ENCODE measurements at regions not wholly inside any gene's neighbourhood (a gene's known extent, or its start where the extent isn't known, plus 50 kb on each side); places are given as distances from the start of the nearest gene placed in this dataset.

GRCh38 chr7:81515009-81515408, 254.8 kb downstream of the HGF start:
- DNase-seq = no peak
- no peak overlapping the region for H3K27ac Mint-ChIP-seq
- intact Hi-C loops (cut with DNase I, micrococcal nuclease) = no loop called here
- H3K9me3 Mint-ChIP-seq (ENCODE audit: low read depth) = no peaks in the 10 kb centered on the region
- H3K4me3 Mint-ChIP-seq = no peak overlapping the region
- H3K4me1 Mint-ChIP-seq = no peaks in the 10 kb centered on the region
- no peak for ATAC-seq
- H3K27me3 Mint-ChIP-seq = no peaks in the 10 kb centered on the region
- no peaks in the 10 kb centered on the region for H3K36me3 Mint-ChIP-seq (ENCODE audit: low read depth)
- ChIA-PET CTCF (no interaction called here), POLR2A (no interaction called here)

- ChIA-PET POLR2A (no interaction called here), CTCF (no interaction called here)
- intact Hi-C loops (cut with DNase I, micrococcal nuclease) = no loop called here
- Mint-ChIP-seq H3K4me3 (no peak overlapping the region), H3K36me3 (ENCODE audit: low read depth) (no peaks in the 10 kb centered on the region), H3K27me3 (no peaks in the 10 kb centered on the region), H3K9me3 (ENCODE audit: low read depth) (no peaks in the 10 kb centered on the region), H3K27ac (no peak overlapping the region), H3K4me1 (no peaks in the 10 kb centered on the region)
- DNase-seq = no peak
- ATAC-seq = no peak
Measured at GRCh38 chr7:81514546-81514945, 255.3 kb downstream of the HGF start.

DNA sequence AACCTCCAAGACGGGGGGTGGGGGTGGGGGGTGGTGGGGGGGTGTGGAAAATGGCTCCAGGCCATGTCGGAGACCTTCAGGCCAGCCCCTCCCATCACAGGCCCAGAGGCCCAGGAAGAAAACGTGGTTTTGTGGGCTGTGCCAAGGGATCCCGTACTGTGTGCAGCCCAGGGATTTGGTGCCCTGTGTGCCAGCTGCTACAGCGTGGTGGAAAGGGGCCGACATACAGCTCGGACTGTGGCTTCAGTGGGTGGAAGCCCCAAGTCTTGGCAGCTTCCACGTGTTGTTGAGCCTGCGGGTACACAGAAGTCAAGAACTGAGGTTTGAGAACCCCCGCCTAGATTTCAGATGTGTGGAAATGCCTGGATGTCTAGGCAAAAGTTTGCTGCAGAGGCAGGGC, 259.7 kb downstream of the HGF start:
- Mint-ChIP-seq H3K9me3 (ENCODE audit: low read depth) (no peaks in the 10 kb centered on the region), H3K4me1 (no peaks in the 10 kb centered on the region)

DNA sequence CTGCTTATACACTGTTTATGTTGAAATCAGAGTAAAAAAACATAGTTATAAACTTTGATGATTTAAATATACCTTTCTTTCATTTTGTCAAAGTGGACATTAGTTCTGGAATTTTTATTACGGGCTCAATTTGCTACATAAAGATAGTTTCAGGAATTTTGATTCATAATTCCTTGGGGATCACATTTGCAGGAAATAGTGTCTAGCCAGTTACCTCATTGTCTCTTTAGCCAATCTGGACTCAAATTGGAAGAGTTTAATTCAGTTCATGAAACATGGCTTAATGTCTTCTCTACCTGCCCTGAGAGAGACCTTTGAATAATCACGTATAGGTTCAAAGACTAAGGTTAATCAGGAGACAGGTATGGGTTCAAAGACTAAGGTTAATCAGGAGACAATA, 262.6 kb downstream of the HGF start:
- no peak overlapping the region for H3K27ac Mint-ChIP-seq
- H3K27me3 Mint-ChIP-seq = no peaks in the 10 kb centered on the region
- intact Hi-C loops (cut with DNase I, micrococcal nuclease) = no loop called here
- no peak overlapping the region for H3K4me3 Mint-ChIP-seq
- no peaks in the 10 kb centered on the region for H3K4me1 Mint-ChIP-seq
- no peaks in the 10 kb centered on the region for H3K36me3 Mint-ChIP-seq (ENCODE audit: low read depth)
- ChIA-PET POLR2A (no interaction called here), CTCF (interaction anchor here (0.6 kb wide), 1 partner anchor 14 kb away, joined by 4 read pairs; no protein-coding TSS in a partner anchor)
- no peak for DNase-seq
- no peak for ATAC-seq
- H3K9me3 Mint-ChIP-seq (ENCODE audit: low read depth) = no peaks in the 10 kb centered on the region

More for the DNA sequence above, 259.7 kb downstream of the HGF start:
- ATAC-seq (no peak), DNase-seq (no peak)
- intact Hi-C loops (cut with DNase I, micrococcal nuclease) = no loop called here
- POLR2A ChIA-PET = no interaction called here
- no peak overlapping the region for H3K27ac Mint-ChIP-seq
- H3K36me3 Mint-ChIP-seq (ENCODE audit: low read depth) = no peaks in the 10 kb centered on the region
- no peak overlapping the region for H3K4me3 Mint-ChIP-seq
- CTCF ChIA-PET = no interaction called here
- no peaks in the 10 kb centered on the region for H3K27me3 Mint-ChIP-seq

DNA sequence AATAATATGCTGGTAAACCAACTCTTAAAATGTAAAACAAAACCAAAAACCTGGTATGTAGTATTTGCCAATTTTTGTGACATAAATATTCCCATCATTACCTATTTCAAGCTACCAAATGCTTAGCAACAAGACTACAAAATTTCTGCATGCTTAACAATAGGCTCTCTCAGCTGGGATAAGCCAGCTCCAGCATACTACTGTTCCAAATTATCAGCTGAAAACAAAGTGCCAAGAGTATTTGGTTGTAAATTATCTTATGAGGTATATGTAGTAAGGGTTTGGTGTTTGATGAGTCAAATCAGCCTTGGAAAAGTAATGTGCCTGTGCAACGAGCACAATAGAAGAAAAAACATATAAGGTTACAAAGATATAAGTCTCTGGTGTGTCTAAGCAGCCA, 263.2 kb downstream of the HGF start:
- CTCF ChIA-PET = no interaction called here
- H3K9me3 Mint-ChIP-seq (ENCODE audit: low read depth) = no peaks in the 10 kb centered on the region
- DNase-seq (no peak), ATAC-seq (no peak)
- no peaks in the 10 kb centered on the region for H3K27me3 Mint-ChIP-seq
- no peaks in the 10 kb centered on the region for H3K4me1 Mint-ChIP-seq
- H3K4me3 Mint-ChIP-seq = no peak overlapping the region
- POLR2A ChIA-PET = no interaction called here
- no peak overlapping the region for H3K27ac Mint-ChIP-seq
- intact Hi-C loops (cut with DNase I, micrococcal nuclease) = no loop called here
- no peaks in the 10 kb centered on the region for H3K36me3 Mint-ChIP-seq (ENCODE audit: low read depth)

DNA sequence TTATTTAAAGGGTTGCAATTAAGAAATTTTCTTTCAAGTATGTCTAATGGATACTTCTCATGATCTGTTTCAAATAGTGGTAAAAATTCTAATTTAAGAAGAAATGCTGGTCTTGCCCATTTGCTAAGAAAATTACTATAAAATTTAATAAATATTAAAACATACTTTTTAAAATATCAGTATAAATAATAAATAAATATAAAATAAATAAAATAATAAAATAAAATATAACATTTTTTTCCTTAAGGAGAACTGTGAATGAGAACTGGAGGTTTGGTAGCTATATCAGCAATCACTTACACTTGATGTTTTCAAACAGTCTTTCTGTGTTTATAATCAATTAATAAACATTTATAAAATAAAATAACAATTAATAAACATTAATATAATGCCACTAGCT, 266.1 kb downstream of the HGF start:
- Mint-ChIP-seq H3K9me3 (ENCODE audit: low read depth) (no peaks in the 10 kb centered on the region), H3K4me3 (no peak overlapping the region), H3K36me3 (ENCODE audit: low read depth) (no peaks in the 10 kb centered on the region), H3K27me3 (no peaks in the 10 kb centered on the region), H3K27ac (no peak overlapping the region), H3K4me1 (no peaks in the 10 kb centered on the region)
- ChIA-PET CTCF (interaction anchor here (0.9 kb wide), 1 partner anchor 39 kb away, joined by 4 read pairs; no protein-coding TSS in a partner anchor), POLR2A (no interaction called here)
- no peak for ATAC-seq
- no peak for DNase-seq
- intact Hi-C loops (cut with DNase I, micrococcal nuclease) = no loop called here

DNA sequence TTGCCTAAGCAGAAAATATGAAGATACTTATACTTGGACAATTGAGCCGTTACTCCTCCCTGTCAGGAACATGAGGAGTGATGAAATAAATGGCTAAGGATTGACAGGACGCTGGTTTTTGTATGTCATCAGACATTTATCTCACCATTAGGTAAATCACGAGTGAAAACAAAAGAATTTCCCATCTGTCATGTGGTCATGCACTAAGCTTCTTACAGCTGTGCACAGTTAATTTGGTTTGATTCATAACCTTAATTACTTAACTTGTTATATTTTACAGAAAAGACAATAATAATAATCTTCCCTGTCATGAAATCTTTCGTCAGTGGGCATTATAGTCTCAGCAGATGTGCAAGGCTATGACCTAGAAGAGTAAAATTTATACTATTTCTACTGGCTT, 266.5 kb downstream of the HGF start:
- H3K36me3 Mint-ChIP-seq (ENCODE audit: low read depth) = no peaks in the 10 kb centered on the region
- ATAC-seq (no peak), DNase-seq (no peak)
- no peaks in the 10 kb centered on the region for H3K4me1 Mint-ChIP-seq
- no peaks in the 10 kb centered on the region for H3K27me3 Mint-ChIP-seq
- H3K4me3 Mint-ChIP-seq = no peak overlapping the region
- no peaks in the 10 kb centered on the region for H3K9me3 Mint-ChIP-seq (ENCODE audit: low read depth)
- POLR2A ChIA-PET = no interaction called here
- intact Hi-C loops (cut with DNase I, micrococcal nuclease) = no loop called here
- CTCF ChIA-PET = no interaction called here
- no peak overlapping the region for H3K27ac Mint-ChIP-seq

- Mint-ChIP-seq H3K4me1 (no peaks in the 10 kb centered on the region), H3K27me3 (no peaks in the 10 kb centered on the region), H3K36me3 (ENCODE audit: low read depth) (no peaks in the 10 kb centered on the region), H3K9me3 (ENCODE audit: low read depth) (no peaks in the 10 kb centered on the region), H3K4me3 (no peak overlapping the region), H3K27ac (no peak overlapping the region)
- DNase-seq = no peak
- ChIA-PET POLR2A (no interaction called here), CTCF (interaction anchor here (0.7 to 1.2 kb wide), 2 partner anchors 18 to 123 kb away, joined by 4 read pairs; no protein-coding TSS in a partner anchor)
- no peak for ATAC-seq
- intact Hi-C loops (cut with DNase I, micrococcal nuclease) = no loop called here
Measured at GRCh38 chr7:81501220-81501619, 268.6 kb downstream of the HGF start.

DNA sequence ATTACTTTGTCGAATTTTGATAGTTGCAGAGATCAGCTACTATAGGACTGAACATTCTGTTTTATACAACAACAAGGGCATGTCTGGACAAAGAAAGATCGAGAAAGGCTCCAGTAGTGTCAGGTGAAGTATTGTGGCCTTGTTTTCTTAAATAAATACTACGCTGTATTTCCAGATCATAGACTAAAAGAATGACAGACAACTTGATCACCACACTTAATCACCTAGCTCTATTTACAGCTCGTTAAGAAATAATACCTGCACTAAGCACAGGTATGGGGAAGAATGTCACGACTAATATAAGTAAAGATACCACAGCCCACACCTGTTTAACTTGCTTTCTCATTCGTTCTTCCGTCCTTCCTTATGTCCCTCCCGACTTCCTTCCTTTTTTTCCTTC, 269.2 kb downstream of the HGF start:
- no peak overlapping the region for H3K4me3 Mint-ChIP-seq
- no peaks in the 10 kb centered on the region for H3K9me3 Mint-ChIP-seq (ENCODE audit: low read depth)
- CTCF ChIA-PET = interaction anchor here (0.7 kb wide), 1 partner anchor 122 kb away, joined by 4 read pairs; no protein-coding TSS in a partner anchor
- intact Hi-C loops (cut with DNase I, micrococcal nuclease) = no loop called here
- no peaks in the 10 kb centered on the region for H3K27me3 Mint-ChIP-seq
- H3K4me1 Mint-ChIP-seq = no peaks in the 10 kb centered on the region
- no peak overlapping the region for H3K27ac Mint-ChIP-seq
- H3K36me3 Mint-ChIP-seq (ENCODE audit: low read depth) = no peaks in the 10 kb centered on the region
- POLR2A ChIA-PET = no interaction called here
- DNase-seq (no peak), ATAC-seq (no peak)

DNA sequence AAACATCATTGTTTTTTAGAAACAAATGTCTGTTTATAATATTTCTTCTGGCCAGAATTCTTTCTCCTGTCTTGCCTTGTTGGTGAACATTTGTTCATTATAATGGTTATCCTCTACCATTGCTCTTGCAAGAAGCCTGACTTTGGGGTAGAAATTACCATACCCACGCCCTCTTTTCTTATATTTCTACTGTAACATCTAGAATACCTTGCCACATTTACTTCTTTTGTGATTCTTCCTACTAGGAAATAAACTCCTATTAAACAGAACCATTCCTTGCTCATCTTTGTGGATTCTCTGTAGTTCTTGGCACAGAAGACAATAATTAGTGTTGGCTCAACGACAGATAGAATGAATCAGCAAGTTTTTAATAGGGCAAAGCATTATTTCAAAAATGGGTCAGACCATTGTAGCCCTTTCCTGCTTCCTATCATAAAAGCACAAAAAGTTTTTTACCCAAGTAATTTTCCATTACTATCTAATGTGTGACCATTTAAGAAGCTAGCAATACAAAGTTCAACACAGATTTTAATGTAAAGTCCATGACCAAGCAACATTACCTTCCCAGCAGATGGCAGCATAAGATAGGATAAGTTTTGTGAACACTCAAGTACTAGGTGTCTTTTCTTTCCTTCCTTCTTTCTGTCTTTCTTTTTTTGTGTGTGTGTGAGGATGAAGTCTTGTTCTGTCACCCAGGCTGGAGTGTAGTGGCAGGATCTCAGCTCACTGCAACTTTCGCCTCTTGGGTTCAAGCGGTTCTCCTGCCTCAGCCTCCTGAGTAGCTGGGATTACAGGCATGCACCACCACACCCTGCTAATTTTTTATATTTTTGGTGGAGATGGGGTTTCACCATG, 270.4 kb downstream of the HGF start:
- DNase-seq = no peak
- Mint-ChIP-seq H3K4me3 (no peak overlapping the region), H3K27ac (no peak overlapping the region), H3K27me3 (no peaks in the 10 kb centered on the region), H3K36me3 (ENCODE audit: low read depth) (no peaks in the 10 kb centered on the region), H3K9me3 (ENCODE audit: low read depth) (no peaks in the 10 kb centered on the region), H3K4me1 (no peaks in the 10 kb centered on the region)
- ATAC-seq = no peak
- ChIA-PET POLR2A (no interaction called here), CTCF (interaction anchor here (0.6 to 0.9 kb wide), 2 partner anchors 8 to 16 kb away, joined by 3 to 4 read pairs; no protein-coding TSS in a partner anchor)
- intact Hi-C loops (cut with DNase I, micrococcal nuclease) = loop anchor here (1.0 to 5.0 kb wide), 4 partner anchors 457 to 1073 kb away; no protein-coding TSS in a partner anchor

GRCh38 chr7:81498176-81498575, 271.7 kb downstream of the HGF start:
- no peak overlapping the region for H3K27ac Mint-ChIP-seq
- CTCF ChIA-PET = no interaction called here
- POLR2A ChIA-PET = no interaction called here

DNA sequence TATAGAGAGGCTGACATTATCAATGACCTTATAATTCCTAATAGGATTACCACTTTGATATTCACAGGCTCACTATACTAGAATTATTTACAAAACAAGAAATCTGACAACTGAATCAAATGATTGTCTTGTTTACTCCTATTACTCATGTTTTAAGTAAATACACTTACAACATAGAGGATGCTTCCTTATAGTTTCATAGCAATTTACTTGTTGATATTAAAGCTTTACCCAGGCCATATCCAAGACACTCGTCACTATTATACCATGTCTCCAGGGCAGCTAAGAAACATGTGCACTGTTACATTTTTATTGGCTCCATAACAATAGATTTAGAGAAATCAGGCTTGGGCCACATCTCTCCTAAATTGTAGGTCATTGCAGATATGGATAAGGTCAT, 276.9 kb downstream of the HGF start:
- no peak overlapping the region for H3K4me3 Mint-ChIP-seq
- intact Hi-C loops (cut with DNase I, micrococcal nuclease) = no loop called here
- H3K36me3 Mint-ChIP-seq (ENCODE audit: low read depth) = no peaks in the 10 kb centered on the region
- no peak overlapping the region for H3K27ac Mint-ChIP-seq
- ChIA-PET POLR2A (no interaction called here), CTCF (no interaction called here)
- no peaks in the 10 kb centered on the region for H3K4me1 Mint-ChIP-seq
- no peak for DNase-seq
- H3K27me3 Mint-ChIP-seq = no peaks in the 10 kb centered on the region
- no peaks in the 10 kb centered on the region for H3K9me3 Mint-ChIP-seq (ENCODE audit: low read depth)
- ATAC-seq = no peak

More at GRCh38 chr7:81498176-81498575, 271.7 kb downstream of the HGF start:
- no peak overlapping the region for H3K4me3 Mint-ChIP-seq
- H3K27me3 Mint-ChIP-seq = no peaks in the 10 kb centered on the region
- no peaks in the 10 kb centered on the region for H3K36me3 Mint-ChIP-seq (ENCODE audit: low read depth)
- DNase-seq (no peak), ATAC-seq (no peak)
- no peaks in the 10 kb centered on the region for H3K9me3 Mint-ChIP-seq (ENCODE audit: low read depth)
- intact Hi-C loops (cut with DNase I, micrococcal nuclease) = loop anchor here (2.0 to 5.0 kb wide), 3 partner anchors 459 to 1074 kb away; no protein-coding TSS in a partner anchor
- H3K4me1 Mint-ChIP-seq = no peaks in the 10 kb centered on the region

Data from activated CD4-positive, alpha-beta T cell treated with anti-CD3 and anti-CD28 coated beads for 36 hours (primary cell).